ENCODE measurements at regions not wholly inside any gene's neighbourhood (a gene's known extent, or its start where the extent isn't known, plus 50 kb on each side); places are given as distances from the start of the nearest gene placed in this dataset.
"Not testable (repeated sequence)": the region's sequence is repeated elsewhere in the genome, so short reads cannot be mapped to it uniquely, and the experiment has no call there.

- no peaks in the 10 kb centered on the region for H3K9me3 ChIP-seq
- H3K4me3 ChIP-seq, result no peak overlapping the region
- H3K27me3 ChIP-seq (ENCODE audit: low read depth), result peaks cover 5% of the 10 kb centered on the region
- intact Hi-C loops (cut with DNase I), result no loop called here
- no peaks in the 10 kb centered on the region for H3K36me3 ChIP-seq
- DNase-seq, result no peak
- TF ChIP-seq CTCF (IDR thresholded peaks at IDR 0.05), result no peak
- H3K27ac ChIP-seq, result no peak overlapping the region
- no peaks in the 10 kb centered on the region for H3K4me1 ChIP-seq
- no peak for ATAC-seq
Measured at GRCh38 chr6:10343320-10343719, 71.6 kb downstream of the TFAP2A start.

GRCh38 chr6:10341605-10342004 lies 73.3 kb downstream of the TFAP2A start:
- intact Hi-C loops (cut with DNase I), result no loop called here
- no peaks in the 10 kb centered on the region for H3K4me1 ChIP-seq
- no peaks in the 10 kb centered on the region for H3K36me3 ChIP-seq
- H3K27ac ChIP-seq, result no peak overlapping the region
- no peak for DNase-seq
- no peaks in the 10 kb centered on the region for H3K9me3 ChIP-seq
- H3K4me3 ChIP-seq, result no peak overlapping the region
- no peak for TF ChIP-seq CTCF (IDR thresholded peaks at IDR 0.05)
- no peak for ATAC-seq
- H3K27me3 ChIP-seq (ENCODE audit: low read depth), result peaks cover 5% of the 10 kb centered on the region

GRCh38 chr6:10338151-10338550 lies 76.7 kb downstream of the TFAP2A start:
- Histone ChIP-seq H3K36me3 (no peaks in the 10 kb centered on the region), H3K4me3 (no peak overlapping the region), H3K27me3 (ENCODE audit: low read depth) (peaks cover 5% of the 10 kb centered on the region), H3K27ac (no peak overlapping the region), H3K9me3 (no peaks in the 10 kb centered on the region), H3K4me1 (no peaks in the 10 kb centered on the region)
- no peak for ATAC-seq
- TF ChIP-seq CTCF (IDR thresholded peaks at IDR 0.05), result no peak
- DNase-seq, result no peak
- intact Hi-C loops (cut with DNase I), result no loop called here

DNA sequence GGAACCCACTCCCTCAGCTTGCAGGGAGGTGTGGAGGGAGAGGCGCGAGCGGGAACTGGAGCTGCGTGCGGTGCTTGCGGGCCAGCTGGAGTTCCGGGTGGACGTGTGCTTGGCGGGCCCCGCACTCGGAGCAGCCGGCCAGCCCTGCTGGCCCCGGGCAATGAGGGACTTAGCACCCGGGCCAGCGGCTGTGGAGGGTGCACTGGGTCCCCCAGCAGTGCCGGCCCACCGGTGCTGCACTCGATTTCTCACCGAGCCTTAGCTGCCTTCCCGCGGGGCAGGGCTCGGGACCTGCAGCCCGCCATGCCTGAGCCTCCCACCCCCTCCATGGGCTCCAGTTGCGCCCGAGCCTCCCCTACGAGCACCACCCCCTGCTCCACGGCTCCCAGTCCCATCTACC lies 77.5 kb downstream of the TFAP2A start:
- intact Hi-C loops (cut with DNase I); DNase-seq; ATAC-seq; H3K9me3 ChIP-seq; H3K4me3 ChIP-seq; H3K27me3 ChIP-seq (ENCODE audit: low read depth); H3K4me1 ChIP-seq; H3K36me3 ChIP-seq; H3K27ac ChIP-seq: not testable (repeated sequence)

- no peak overlapping the region for H3K27ac ChIP-seq
- no peaks in the 10 kb centered on the region for H3K9me3 ChIP-seq
- H3K27me3 ChIP-seq (ENCODE audit: low read depth), result no peaks in the 10 kb centered on the region
- intact Hi-C loops (cut with DNase I), result no loop called here
- DNase-seq, result no peak
- H3K36me3 ChIP-seq, result no peaks in the 10 kb centered on the region
- no peak overlapping the region for H3K4me3 ChIP-seq
- ATAC-seq, result no peak
- no peak for TF ChIP-seq CTCF (IDR thresholded peaks at IDR 0.05)
- H3K4me1 ChIP-seq, result no peaks in the 10 kb centered on the region
Measured at GRCh38 chr6:10332111-10332510, 82.8 kb downstream of the TFAP2A start.

- Histone ChIP-seq H3K9me3 (no peaks in the 10 kb centered on the region), H3K4me3 (no peak overlapping the region), H3K27me3 (ENCODE audit: low read depth) (no peaks in the 10 kb centered on the region), H3K27ac (no peak overlapping the region), H3K36me3 (no peaks in the 10 kb centered on the region), H3K4me1 (no peaks in the 10 kb centered on the region)
- DNase-seq (no peak), ATAC-seq (no peak)
- TF ChIP-seq CTCF (IDR thresholded peaks at IDR 0.05), result no peak
- intact Hi-C loops (cut with DNase I), result no loop called here
Measured at GRCh38 chr6:10331334-10331968, 83.4 kb downstream of the TFAP2A start.

Measured in lower lobe of right lung (tissue), 2 donors.